ENCODE measurements at regions not wholly inside any gene's neighbourhood (a gene's known extent, or its start where the extent isn't known, plus 50 kb on each side); places are given as distances from the start of the nearest gene placed in this dataset.
"Not testable (repeated sequence)": the region's sequence is repeated elsewhere in the genome, so short reads cannot be mapped to it uniquely, and the experiment has no call there.

DNA sequence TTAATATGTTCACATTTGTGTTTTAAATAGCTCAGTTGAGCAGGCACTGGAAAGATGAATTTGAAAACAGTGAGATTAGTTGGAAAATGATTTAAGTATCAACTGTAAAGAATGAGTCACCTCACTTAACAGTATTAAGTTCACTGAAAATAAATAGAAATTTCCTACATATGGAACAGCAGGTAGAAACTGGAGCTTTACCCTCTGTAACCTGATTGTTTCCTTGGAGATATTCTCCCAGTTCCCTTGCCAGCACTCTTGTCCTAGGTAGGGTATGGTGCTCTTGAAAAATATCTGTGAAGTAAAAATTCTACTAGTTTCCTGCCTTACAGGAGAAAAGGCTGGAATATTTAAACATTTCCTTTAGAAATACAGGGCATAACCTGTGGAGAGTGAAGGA, 81.3 kb upstream of the DLGAP1 start:
- H3K4me3 Mint-ChIP-seq, result no peak overlapping the region
- TF ChIP-seq, protein P1, sequence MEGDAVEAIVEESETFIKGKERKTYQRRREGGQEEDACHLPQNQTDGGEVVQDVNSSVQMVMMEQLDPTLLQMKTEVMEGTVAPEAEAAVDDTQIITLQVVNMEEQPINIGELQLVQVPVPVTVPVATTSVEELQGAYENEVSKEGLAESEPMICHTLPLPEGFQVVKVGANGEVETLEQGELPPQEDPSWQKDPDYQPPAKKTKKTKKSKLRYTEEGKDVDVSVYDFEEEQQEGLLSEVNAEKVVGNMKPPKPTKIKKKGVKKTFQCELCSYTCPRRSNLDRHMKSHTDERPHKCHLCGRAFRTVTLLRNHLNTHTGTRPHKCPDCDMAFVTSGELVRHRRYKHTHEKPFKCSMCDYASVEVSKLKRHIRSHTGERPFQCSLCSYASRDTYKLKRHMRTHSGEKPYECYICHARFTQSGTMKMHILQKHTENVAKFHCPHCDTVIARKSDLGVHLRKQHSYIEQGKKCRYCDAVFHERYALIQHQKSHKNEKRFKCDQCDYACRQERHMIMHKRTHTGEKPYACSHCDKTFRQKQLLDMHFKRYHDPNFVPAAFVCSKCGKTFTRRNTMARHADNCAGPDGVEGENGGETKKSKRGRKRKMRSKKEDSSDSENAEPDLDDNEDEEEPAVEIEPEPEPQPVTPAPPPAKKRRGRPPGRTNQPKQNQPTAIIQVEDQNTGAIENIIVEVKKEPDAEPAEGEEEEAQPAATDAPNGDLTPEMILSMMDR (conservative IDR thresholded peaks at IDR 0.05), result no peak
- no peak overlapping the region for H3K27ac Mint-ChIP-seq (ENCODE audit: unreplicated experiment)
- H3K9me3 Mint-ChIP-seq, result peaks cover 15% of the 10 kb centered on the region
- H3K36me3 Mint-ChIP-seq (ENCODE audit: low read depth), result peaks cover 18% of the 10 kb centered on the region
- no peaks in the 10 kb centered on the region for H3K4me1 Mint-ChIP-seq
- no peak for DNase-seq (ENCODE audit: low read depth, low spot score)
- no peaks in the 10 kb centered on the region for H3K27me3 Mint-ChIP-seq (ENCODE audit: low read depth)

DNA sequence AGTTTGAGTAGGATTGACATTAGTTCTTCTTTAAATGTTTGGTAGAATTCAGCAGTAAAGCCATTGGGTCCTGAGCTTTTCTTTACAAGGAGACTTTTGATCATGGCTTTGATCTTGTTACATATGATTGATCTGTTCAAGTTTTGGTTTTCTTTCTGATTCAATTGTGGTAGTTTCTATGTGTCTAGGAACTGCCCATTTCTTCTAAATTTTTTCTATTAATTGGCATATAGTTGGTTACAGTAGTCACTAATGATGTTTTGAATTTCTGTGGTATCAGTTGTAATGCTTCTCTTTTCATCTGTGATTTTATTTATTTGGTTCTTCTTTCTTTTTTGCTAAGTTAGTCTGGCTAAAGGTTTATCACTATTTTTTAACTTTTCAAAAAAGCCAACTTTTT, 73.3 kb upstream of the DLGAP1 start:
- peaks cover 14% of the 10 kb centered on the region for H3K36me3 Mint-ChIP-seq (ENCODE audit: low read depth)
- H3K4me3 Mint-ChIP-seq, result no peak overlapping the region
- H3K27me3 Mint-ChIP-seq (ENCODE audit: low read depth), result no peaks in the 10 kb centered on the region
- no peak overlapping the region for H3K27ac Mint-ChIP-seq (ENCODE audit: unreplicated experiment)
- peaks cover 10% of the 10 kb centered on the region for H3K9me3 Mint-ChIP-seq
- TF ChIP-seq, protein P1 (conservative IDR thresholded peaks at IDR 0.05), result no peak
- H3K4me1 Mint-ChIP-seq, result no peaks in the 10 kb centered on the region
- DNase-seq (ENCODE audit: low read depth, low spot score), result no peak

DNA sequence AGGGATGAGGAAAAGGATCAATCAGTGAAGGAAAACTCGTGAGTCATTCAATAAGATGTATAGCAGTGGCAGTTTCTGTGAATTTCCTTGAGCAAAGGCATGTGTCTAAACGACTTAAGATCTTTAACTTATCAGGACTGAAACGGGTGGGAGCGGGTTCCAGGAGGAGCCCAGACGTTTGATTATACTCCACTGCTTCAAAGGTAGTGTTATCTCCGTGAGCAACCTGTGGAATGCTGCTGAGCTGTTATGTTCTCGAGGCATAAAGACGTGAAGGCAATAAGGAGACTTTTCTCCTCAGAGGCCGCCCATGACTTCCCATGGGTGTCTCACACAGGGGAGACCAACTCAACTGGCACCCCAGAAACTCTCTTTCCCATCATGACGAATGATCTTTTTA, 72.7 kb upstream of the DLGAP1 start:
- not testable (repeated sequence) for H3K27me3 Mint-ChIP-seq (ENCODE audit: low read depth); DNase-seq (ENCODE audit: low read depth, low spot score); H3K4me1 Mint-ChIP-seq; H3K27ac Mint-ChIP-seq (ENCODE audit: unreplicated experiment); H3K4me3 Mint-ChIP-seq; H3K9me3 Mint-ChIP-seq
- H3K36me3 Mint-ChIP-seq (ENCODE audit: low read depth), result peaks cover 10% of the 10 kb centered on the region

DNA sequence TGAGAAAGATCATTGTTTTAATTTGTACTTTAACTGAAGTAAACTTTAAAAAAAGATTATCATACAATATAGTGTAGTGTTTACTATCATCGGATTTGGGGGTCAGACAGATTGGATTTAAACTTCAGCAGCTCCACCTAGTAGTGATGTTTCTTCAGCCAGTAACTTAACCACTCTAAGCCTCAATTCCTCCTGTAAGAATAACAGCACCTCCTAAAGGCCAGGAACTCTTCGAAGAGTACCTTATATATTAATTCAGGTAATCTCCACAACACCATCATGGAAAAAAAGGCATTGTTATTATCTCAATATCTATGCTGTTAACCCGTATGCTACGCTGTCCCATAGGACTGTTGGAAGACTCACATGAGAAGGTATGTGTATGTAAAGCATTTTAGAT, 69.0 kb upstream of the DLGAP1 start:
- no peak for DNase-seq (ENCODE audit: low read depth, low spot score)
- H3K27me3 Mint-ChIP-seq (ENCODE audit: low read depth), result no peaks in the 10 kb centered on the region
- no peak overlapping the region for H3K4me3 Mint-ChIP-seq
- peaks cover 4% of the 10 kb centered on the region for H3K9me3 Mint-ChIP-seq
- TF ChIP-seq, protein P1 (conservative IDR thresholded peaks at IDR 0.05), result no peak
- no peak overlapping the region for H3K27ac Mint-ChIP-seq (ENCODE audit: unreplicated experiment)
- peaks cover 6% of the 10 kb centered on the region for H3K36me3 Mint-ChIP-seq (ENCODE audit: low read depth)
- H3K4me1 Mint-ChIP-seq, result no peaks in the 10 kb centered on the region

DNA sequence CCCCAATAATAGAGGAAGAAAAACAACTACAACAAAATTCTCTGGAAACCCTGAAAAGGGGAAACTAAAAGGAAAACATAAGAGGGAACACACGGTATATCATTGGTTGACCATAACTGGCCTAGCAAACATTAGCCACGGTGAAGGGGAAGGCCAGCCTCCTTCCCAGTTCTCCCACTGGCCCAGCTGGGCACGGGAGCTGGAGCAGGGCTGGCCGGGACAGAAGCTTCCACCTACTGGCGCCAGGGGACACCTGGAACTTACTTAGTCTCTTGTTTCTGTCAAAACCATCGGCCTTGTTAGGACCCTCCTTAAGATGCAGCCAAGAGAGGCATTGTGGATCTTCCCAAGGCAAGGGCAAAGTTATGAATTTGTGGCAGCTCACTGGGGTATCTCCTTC, 56.1 kb upstream of the DLGAP1 start:
- no peak overlapping the region for H3K4me3 Mint-ChIP-seq
- no peak for DNase-seq (ENCODE audit: low read depth, low spot score)
- H3K27me3 Mint-ChIP-seq (ENCODE audit: low read depth), result no peaks in the 10 kb centered on the region
- no peak overlapping the region for H3K27ac Mint-ChIP-seq (ENCODE audit: unreplicated experiment)
- H3K36me3 Mint-ChIP-seq (ENCODE audit: low read depth), result no peaks in the 10 kb centered on the region
- H3K9me3 Mint-ChIP-seq, result no peaks in the 10 kb centered on the region
- no peaks in the 10 kb centered on the region for H3K4me1 Mint-ChIP-seq
- TF ChIP-seq, protein P1 (conservative IDR thresholded peaks at IDR 0.05), result no peak

DNA sequence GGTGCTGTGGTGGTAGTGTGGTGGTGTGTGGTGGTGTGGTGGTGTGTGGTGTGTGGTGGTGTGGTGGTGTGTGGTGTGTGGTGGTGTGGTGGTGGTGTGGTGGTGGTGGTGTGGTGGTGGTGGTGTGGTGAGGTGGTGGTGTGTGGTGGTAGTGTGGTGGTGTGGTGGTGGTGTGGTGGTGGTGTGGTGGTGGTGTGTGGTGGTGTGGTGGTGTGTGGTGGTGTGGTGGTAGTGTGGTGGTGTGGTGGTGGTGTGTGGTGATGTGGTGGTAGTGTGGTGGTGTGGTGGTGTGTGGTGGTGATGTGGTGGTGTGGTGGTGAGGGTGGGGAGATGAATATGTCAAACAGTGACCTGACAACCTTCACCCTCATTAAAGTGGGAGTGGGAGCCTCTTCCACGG, 55.6 kb upstream of the DLGAP1 start:
- Mint-ChIP-seq H3K9me3 (no peaks in the 10 kb centered on the region), H3K27me3 (ENCODE audit: low read depth) (no peaks in the 10 kb centered on the region), H3K27ac (ENCODE audit: unreplicated experiment) (no peak overlapping the region), H3K4me1 (no peaks in the 10 kb centered on the region), H3K36me3 (ENCODE audit: low read depth) (no peaks in the 10 kb centered on the region), H3K4me3 (no peak overlapping the region)
- TF ChIP-seq, protein P1 (conservative IDR thresholded peaks at IDR 0.05), result no peak
- no peak for DNase-seq (ENCODE audit: low read depth, low spot score)
